Brain pericyte (primary cell): ENCODE measurements at regions not wholly inside any gene's neighbourhood (a gene's known extent, or its start where the extent isn't known, plus 50 kb on each side); places are given as distances from the start of the nearest gene placed in this dataset.
"Not testable (repeated sequence)": the region's sequence is repeated elsewhere in the genome, so short reads cannot be mapped to it uniquely, and the experiment has no call there.

Experiments
- DNase-seq: peaks from one replicate; pipeline ENCODE4 v3.0.0-alpha.2; 2012; ENCODE audit warnings: low read depth, low spot score

DNA sequence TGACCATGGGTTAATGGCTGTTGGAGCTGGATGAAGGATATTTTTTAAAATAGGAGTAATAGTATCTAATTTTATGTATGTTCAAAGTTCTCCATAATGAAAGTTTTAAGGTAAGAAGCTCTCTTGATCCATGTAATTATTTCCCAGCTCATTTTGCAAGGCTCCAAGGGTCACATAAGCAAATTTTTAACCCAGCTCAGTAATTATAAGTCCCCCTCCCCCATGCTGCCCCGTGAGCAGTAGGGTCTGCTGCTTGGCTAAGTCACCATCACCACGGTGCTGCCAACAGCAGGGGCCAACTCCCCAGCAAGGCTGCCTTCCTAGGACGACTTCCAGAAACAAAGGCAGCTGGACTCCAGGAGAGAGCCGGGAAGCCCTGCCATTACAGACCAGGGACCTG lies 340.0 kb downstream of the FBXW7 start:
- no peak for DNase-seq

DNA sequence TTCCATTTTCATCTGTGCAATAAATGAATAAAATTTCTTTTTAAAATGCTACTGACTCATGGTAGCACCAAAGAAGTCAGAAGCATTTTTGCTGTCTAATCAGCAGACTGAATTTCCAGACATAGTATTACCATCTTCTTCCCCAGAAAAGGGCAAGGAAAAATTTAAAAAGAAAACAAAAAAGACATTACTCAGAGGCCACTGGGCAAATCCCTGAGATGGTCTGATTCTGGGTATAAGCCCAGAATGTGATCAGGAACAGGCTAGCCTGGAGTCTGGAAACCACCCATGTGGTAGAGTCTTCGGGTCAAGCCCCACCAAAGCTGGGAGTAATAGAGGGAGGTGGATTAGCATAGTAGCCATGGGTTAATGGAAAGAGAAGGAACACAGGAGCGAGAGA lies 342.8 kb downstream of the FBXW7 start:
- no peak for DNase-seq

DNA sequence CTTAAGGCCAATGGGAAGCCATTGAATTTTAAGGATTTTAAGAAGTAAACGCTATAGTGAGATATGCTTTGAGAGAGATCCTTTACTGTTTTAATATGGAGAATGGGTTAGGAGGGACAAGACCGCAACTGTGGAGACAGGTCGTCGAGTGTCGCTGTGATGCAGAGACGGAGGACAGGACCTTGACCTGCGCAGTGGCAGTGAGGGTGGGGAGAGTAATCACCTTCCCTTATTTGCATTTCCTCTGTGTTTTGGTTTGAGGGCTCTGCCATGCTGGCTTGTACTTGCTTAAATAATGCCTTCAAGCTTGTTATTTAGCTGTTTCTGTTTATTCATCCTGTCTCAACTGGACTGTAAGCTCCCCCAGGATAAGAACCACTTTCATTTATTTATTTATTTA lies 345.0 kb downstream of the FBXW7 start:
- DNase-seq, result no peak

DNA sequence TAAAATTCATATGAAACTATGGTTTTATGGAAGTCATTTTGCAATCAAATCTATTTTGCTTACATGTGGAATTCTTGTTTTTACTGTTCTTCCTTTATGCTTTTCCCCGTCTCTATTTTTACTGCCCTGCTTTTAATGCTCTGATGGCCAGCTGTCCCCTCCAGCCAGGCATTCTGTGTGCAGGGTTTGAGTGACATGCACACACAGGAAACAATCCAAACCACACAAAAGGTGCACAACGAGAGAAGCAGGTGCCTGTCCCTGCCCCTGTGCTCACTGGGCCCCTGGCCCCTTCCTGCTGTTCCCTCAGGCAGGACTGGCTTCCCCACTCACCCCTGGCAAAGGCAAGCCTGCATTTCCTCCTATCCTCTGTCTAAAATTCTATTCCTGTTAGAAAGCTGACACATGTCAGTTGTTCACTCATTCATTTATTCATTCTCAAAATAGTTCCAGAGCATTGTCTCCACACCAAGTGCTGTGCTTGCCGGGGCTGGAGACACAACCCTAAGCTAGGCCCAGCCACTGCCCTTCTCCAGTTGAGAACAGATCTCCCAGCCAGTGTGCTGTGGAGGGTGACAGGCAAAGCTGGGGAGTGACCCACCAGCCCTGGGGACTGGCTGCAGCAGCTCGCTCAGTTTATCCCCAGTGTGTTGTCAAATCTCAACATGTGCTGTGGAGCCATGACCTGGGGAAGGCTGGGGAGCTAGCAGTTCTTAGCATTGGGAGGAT lies 346.3 kb downstream of the FBXW7 start:
- DNase-seq, result no peak

DNA sequence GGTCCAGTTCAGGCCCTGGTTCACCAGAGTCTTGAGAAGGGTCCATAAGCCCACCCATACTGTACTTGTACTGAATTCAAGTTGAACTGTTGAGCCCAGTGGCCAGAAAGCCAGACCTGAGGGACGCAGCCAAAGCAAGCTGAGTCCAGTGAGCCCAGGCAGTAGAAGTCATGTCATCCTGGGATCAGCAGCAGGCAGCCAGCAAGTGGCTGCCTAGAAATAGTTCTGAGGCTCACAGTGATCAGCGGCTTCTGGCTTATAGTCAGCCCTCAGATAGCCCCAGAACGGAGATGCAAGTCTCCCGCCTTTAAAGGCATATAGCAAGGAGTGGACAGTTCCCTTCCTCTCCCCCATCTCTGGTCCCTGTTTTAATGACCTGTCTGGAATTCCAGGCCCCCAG lies 347.1 kb downstream of the FBXW7 start:
- no peak for DNase-seq

DNA sequence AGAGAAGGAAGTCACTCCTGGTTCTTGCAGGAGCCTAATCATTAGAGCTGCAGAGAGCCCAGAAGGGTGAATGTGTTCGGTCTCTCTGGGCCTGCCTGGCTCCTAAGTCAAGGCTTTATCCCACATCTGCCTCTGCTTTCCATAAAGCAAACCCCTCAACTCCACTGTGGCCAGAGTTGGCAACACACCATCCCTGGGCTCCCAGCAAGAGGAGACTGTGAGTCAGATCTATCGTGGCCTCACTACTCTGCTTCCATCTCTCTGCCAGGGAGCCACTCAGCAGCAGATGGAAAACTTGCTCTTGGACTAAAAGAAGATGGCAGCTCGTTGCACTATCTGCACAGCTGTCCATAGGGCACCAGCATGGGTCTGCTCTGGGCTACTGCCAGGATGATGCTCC lies 348.2 kb downstream of the FBXW7 start:
- no peak for DNase-seq

DNA sequence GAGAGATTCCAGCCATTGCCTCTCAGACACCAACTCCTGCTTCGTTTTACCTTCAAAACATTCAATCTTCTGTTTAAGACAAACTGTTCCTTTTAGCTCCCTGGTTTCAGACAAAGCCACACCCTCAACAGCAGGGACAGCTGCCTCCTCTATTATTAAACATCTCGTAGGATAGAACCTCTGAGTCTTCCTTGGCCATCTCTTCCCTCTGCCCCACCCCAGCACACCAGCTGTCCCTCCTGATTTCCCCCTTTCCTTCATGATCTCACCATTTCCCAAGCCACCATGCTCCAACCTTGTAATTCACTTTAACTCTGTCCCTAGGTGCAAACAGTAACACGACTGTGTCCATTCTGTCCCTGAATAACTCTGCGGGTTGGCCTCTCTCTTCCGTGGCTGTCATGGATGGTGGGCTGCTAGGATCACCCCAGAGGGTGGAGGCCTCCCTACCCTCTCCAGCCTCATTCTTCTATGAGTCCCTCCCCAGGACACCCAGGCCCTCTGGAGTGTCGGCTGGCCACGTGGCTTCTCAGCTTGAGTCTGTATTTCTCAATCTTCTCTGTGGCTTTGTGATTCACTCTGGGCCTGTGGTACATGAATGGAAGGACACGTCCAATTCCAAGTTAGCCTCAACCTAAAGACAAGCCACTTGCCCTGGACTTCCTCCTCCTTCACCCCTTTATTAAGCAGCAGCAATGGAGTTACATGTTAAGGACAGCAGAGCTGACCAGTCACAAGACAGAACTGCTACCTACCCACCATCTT lies 349.9 kb downstream of the FBXW7 start:
- no peak for DNase-seq

DNA sequence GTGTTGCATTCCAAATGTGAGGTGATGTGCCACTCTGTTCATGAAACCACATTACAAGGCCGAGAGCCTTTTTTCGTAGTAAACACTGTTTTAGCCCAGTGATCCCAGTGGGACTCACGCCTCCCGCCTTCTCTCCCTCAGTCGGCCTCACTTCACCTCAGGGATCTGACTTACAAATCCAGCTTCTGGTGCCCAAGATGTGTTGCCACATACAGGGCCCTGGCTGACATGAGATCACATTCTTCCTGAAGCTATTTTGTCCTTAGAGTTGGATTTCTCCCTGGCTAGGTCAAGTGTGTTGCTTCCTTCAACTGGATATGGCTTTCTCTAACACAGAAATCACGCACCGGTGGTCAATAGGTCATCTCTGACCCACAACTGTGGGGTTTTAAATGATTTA lies 354.7 kb downstream of the FBXW7 start:
- DNase-seq, result no peak

DNA sequence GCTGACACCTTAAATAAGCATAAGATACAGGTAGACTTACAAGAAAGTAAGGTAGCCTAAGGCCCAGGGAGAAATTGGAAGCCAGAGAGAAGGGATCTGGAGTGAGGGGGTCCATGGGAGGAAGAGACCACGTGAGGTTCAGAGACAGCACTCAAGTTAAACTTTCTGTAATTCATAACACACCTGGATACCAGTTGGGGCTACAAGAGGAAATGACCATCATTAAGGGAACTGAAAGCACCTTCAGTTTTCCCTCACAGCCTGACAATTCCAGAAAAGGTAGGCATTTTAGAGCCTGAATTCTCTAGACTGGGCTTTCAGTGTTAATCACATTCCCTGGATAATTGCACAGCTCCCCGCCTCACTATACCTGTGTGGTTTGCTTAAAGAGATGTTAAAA lies 355.5 kb downstream of the FBXW7 start:
- DNase-seq, result no peak

DNA sequence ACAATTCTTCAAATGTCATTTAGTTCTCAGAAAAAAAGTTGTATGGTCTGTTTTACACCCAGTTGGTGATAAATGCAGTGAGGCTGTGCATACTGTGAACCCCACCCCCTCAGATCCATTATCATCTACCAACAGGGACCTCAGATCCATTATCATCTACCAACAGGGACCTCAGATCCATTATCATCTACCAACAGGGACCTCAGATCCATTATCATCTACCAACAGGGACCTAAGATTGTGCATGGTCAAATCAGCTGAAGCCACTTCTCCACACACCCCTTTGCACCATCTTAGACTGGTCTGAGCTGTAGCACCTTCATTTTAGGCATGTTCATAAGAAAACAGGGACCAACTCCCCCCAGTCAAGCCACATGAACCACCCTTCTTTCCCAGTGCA lies 358.4 kb downstream of the FBXW7 start:
- not testable (repeated sequence) for DNase-seq

DNA sequence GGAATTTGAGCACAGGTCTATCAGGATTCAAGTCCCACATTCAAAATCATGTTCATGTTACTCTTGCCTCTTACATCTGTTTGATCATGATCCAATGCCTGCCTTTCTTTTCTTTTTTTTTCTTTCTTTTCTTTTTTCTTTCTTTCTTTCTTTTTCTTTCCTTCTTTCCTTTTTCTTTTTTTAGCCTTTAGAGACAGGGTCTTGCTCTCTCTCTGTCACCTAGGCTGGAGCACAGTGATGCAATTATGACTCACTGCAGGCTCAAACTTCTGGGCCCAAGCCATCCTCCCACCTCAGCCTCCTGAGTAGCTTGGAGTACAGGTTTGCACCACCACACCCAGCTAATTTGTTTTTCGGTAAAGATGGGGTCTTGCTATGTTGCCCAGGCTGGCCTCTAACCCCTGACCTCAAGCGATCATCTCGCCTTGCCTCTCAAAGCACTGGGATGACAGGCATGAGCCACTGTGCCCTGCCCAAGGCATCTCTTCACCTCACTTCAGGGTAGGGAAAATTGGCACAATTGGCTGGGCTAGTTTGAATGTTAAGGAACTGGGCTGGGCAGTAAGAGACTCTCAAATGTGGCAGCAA lies 359.2 kb downstream of the FBXW7 start:
- DNase-seq, result no peak

DNA sequence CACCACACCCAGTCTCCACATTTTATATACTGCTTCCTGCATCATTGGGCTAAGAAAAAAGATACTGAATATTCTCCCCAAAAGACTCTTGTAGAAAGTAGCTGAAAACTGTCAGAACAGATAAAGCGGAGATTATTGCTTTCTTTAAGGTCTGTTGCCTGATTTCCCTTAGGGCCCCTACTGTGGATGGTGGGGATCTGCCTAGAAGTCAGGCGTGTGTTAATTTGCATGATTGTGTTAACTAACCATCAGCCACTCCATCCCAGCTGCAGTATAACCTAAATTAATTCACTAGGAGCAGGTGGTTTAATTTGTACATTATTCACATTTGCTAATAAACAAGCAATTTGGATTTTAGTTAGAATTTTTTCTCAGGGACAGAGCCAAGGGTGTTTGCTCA lies 360.3 kb downstream of the FBXW7 start:
- no peak for DNase-seq

DNA sequence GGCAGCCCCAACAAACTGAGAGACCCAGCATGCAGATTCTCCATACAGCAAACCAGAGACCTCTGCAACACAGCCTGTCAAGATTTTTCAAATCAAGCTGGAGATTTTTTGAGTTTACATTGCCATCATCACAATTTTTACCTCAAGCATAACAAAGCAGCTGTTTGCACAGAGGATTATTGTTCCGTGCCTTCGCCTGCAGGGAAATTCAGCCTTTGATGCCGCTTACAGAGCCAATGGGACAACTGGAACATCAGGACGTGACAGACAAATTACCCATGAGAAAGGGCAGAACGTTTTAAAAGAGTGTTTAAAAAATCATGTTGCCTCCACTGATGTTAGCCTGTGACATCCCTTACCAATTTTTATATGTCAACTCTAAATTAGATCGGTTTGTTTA lies 363.7 kb downstream of the FBXW7 start:
- DNase-seq, result no peak

DNA sequence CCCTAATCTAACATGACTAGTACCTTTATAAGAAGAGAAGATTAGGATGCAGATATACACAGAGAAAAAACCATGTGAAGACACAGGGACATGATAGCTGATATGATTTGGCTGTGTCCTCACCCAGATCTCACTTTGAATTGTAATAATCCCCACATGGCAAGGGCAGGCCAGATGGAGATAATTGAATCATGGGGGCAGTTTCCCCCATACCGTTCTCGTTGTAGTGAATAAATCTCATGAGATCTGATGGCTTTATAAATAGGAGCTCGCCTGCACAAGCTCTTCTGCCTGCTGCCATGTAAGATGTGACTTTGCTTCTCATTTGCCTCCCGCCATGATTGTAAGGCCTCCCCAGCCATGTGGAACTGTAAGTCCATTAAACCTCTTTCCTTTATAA lies 364.3 kb downstream of the FBXW7 start:
- no peak for DNase-seq

DNA sequence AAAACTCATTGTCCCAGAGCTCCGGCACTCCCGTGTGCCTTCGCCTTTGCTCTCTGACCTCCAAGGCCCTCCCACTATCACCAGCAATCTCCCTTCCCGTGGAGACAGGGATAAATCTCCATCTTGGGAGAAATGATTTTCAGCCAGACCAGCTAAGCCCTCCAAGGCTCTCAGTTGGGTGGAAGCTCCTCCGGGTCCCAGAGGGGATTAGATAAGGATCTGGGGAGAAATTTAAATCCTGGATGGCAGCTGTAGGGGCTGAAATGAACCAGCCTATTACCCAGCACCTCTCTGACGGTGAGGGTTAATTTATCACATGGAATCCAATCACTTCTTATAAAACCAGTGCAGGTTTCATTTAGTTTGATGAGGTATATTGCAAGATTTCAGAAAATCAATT lies 366.2 kb downstream of the FBXW7 start:
- DNase-seq, result no peak

DNA sequence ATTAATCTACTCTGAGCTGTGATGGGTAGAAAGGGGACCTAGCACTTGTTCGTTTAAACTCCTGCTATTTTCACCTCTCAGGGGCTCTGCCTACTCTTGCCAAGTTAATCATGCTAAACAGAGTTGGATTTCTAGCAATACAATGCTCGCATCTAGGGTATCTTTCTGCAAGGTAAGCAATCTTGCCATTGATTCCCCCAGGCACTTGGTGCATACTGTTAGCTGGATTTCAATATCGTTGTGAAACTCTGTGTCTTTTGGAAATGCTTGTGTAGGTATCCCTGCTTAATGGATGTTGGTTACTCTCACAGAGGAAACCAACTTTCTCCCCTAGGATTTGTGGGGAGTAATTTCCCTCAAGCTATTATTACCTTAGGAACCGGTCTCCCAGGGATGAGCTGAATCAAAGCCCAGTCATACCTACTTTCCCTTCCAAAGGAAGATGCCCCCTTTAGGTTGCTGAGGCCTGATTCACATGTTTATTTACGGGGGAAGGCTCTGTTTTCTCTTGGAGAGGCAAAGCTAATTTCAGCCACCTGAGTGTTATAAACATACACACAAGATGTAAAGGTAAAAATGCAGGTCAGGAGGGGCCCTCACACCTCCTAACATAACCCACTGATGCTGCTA lies 366.8 kb downstream of the FBXW7 start:
- DNase-seq, result no peak

DNA sequence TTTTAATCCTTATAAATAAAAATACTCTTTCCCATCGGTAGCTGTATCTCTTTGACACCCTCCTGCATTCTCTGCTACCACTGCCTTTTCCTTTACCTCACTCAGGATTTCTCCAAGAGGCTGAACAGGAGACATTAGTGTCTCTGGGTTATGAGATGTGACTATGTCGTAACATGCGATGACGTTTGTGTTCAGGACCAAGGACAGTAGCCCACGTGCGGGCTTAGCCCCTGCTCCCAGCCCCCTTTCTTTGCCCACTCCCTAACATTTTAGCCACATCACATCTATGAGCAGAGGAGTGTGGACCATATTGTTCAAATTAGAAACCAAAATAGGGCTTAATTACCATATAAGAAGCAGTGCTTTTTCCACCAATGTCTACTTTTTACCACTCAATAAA lies 369.3 kb downstream of the FBXW7 start:
- DNase-seq, result no peak

DNA sequence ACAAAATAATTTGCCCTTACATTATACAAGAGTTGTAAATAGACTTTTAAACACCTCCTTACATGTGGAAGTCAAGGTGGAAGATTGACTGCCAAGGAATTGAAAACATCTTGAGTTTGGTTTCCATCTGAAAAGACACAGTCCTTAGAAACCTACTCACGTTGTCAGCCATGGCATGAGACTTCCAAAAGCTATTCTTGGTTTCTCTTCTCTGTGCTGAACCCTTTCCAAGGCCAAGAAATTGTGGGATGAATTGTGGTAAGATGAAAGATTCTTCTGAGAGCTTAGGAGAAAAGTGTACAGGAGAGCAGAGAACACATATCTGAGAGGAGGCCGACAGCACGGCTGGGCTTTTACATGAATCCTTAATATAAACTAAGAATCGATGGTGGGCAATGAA lies 370.0 kb downstream of the FBXW7 start:
- DNase-seq, result no peak

DNA sequence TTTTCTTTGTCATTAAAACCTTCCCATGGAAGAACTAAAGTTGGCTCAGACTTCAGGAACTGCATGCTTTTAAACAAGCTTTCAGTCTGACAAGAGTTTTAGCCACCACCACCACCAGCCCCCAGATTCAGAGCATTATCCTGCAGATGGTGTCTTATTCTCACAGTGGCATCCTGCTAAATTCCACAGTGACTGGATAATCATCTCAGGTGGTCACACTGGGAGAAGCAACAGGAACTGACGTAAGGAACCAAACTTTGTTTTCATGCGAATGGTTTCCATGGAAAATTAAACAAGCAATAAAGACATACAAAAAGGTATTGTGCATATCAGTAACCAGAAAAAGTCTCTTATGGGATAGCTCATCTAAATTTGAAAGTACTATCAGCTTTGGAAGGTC lies 370.7 kb downstream of the FBXW7 start:
- DNase-seq, result no peak

DNA sequence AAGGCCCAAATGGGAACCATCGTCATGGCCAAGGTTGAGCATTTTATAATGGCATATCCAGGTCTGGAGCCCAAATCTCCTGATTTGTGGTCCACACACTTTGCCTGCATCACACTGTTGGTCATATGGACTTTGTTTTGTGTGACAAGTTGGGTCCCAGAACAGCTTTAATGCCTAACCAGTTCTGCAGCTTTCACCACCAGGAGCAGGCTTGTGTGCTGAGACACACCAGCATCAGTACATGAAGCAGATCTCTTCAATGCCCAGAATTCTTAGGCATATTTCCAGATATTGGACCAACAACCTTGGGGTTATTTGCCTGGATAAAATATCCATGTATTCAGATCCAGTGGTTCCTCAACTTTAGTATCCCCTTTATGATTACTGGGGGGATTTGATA lies 371.3 kb downstream of the FBXW7 start:
- DNase-seq, result no peak

DNA sequence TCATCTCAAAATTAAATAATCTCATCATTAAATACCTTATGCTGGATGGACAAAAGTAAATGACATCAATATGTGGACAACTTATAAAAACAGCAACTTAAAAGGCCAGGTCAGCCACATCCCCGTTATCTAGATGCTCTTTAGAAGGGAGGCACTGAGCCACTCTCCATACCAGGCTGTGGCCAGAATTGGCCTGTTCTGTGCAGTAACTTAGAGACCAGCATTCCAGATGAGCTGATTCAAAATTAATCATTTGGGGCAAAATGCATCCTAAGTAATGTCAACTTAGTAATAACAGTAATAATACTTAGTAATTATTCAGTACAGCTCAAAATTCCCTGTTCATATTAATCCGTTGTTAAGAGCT lies 373.6 kb downstream of the FBXW7 start:
- no peak for DNase-seq

DNA sequence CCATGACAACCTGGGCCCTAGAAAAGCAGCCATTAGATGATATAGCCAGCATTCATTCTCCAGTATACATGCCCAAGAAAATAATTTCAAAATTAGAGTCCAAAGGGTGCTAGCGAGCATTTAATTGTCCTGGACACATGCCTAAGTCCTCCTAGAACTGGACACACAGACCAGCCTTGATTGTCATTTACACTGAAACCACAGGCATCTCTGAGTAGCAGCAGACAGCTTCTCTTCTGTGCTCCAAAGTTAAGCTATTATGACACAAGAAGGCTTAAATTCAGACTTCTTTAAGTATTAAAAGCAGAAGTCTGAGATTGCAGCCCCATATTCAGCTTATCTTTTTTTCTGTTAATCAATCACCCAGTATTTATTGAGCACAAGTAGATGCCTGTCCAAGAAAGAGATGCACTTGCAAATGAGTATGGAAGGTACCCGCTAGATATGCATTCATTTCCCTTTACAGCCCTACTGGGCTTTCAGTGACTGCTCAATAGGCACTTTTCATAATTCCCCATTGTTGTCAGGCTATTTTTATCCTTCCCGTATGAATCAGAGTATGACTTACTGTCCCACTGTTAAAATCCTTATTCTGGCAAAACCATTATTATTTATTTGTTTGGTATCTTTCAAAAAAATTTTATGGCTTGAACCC lies 374.1 kb downstream of the FBXW7 start:
- no peak for DNase-seq
